ENCODE measurements at regions not wholly inside any gene's neighbourhood (a gene's known extent, or its start where the extent isn't known, plus 50 kb on each side); places are given as distances from the start of the nearest gene placed in this dataset.

DNA sequence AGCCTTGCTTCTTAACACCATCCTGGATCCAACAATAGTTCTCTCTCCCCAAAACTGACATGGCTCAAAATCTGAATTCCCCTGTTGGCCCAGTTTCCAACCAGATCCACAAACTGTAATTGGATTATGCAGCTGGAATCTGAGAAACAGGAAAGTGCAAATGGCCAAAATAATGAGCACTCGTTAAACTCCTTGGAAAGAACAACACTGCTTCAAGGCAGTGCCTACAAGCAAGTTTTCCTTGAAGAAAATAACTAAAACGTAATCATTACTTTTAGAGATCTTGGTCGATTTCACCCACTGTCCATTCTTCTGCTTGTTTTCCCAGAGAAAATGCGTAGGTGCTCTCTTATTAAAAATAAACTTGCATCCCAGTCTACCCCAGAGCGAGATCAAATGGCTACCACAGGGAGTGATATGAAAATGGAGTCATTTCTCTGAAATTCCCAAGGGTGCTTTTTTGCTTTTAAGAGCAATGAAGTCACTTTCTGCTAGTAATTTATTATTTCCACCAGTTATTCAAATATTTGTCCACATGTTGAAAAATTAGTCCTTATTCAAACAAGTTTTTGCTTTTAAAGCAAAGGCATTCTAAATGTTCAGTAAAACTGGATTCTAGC lies 264.2 kb downstream of the C1D start:
- TF ChIP-seq, protein P1, sequence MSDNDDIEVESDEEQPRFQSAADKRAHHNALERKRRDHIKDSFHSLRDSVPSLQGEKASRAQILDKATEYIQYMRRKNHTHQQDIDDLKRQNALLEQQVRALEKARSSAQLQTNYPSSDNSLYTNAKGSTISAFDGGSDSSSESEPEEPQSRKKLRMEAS (IDR thresholded peaks at IDR 0.05; ENCODE audit: insufficient read depth, insufficient read length) = no peak
- TF ChIP-seq, protein P2, sequence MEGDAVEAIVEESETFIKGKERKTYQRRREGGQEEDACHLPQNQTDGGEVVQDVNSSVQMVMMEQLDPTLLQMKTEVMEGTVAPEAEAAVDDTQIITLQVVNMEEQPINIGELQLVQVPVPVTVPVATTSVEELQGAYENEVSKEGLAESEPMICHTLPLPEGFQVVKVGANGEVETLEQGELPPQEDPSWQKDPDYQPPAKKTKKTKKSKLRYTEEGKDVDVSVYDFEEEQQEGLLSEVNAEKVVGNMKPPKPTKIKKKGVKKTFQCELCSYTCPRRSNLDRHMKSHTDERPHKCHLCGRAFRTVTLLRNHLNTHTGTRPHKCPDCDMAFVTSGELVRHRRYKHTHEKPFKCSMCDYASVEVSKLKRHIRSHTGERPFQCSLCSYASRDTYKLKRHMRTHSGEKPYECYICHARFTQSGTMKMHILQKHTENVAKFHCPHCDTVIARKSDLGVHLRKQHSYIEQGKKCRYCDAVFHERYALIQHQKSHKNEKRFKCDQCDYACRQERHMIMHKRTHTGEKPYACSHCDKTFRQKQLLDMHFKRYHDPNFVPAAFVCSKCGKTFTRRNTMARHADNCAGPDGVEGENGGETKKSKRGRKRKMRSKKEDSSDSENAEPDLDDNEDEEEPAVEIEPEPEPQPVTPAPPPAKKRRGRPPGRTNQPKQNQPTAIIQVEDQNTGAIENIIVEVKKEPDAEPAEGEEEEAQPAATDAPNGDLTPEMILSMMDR (IDR thresholded peaks at IDR 0.05; ENCODE audit: extremely low read depth in 1 of 2, insufficient read depth in 1 of 2, low read depth in 1 of 2, low read length in 2 of 2) = no peak
- TF ChIP-seq POLR2A (IDR thresholded peaks at IDR 0.05; ENCODE audit: low read depth, low read length) (no peak), JUN (IDR thresholded peaks at IDR 0.05; ENCODE audit: borderline replicate concordance, insufficient read depth, insufficient read length, low read depth) (no peak), EZH2 (IDR thresholded peaks at IDR 0.05; ENCODE audit: borderline replicate concordance, low read depth, low read length, severe bottlenecking) (no peak), POLR2AphosphoS5 (IDR thresholded peaks at IDR 0.05; ENCODE audit: insufficient read depth, low read depth, low read length) (no peak), MYC (IDR thresholded peaks at IDR 0.05; ENCODE audit: low read depth, low read length) (no peak), FOS (IDR thresholded peaks at IDR 0.05; ENCODE audit: borderline replicate concordance, insufficient read depth, low read length) (no peak)
